ENCODE measurements at regions not wholly inside any gene's neighbourhood (a gene's known extent, or its start where the extent isn't known, plus 50 kb on each side); places are given as distances from the start of the nearest gene placed in this dataset.
"Not testable (repeated sequence)": the region's sequence is repeated elsewhere in the genome, so short reads cannot be mapped to it uniquely, and the experiment has no call there.

DNA sequence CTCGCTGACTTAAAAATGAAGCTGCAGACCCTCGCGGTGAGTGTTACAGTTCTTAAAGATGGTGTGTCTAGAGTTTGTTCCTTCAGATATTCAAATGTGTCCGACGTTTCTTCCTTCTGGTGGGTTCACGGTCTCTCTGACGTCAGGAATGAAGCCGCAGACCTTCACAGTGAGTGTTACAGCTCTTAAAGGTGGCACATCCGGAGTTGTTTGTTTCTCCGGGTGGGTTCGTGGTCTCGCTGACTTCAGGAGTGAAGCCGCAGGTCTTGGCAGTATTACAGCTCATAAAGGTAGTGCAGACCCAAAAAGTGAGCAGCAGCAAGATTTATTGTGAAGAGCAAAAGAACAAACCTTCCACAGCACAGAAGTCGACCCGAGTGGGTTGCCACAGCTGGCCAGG is 316.1 kb downstream of the SIPA1L2 start:
- TF ChIP-seq POLR2AphosphoS5, EP300 (IDR thresholded peaks at IDR 0.05): not testable (repeated sequence)
- TF ChIP-seq, protein P1, sequence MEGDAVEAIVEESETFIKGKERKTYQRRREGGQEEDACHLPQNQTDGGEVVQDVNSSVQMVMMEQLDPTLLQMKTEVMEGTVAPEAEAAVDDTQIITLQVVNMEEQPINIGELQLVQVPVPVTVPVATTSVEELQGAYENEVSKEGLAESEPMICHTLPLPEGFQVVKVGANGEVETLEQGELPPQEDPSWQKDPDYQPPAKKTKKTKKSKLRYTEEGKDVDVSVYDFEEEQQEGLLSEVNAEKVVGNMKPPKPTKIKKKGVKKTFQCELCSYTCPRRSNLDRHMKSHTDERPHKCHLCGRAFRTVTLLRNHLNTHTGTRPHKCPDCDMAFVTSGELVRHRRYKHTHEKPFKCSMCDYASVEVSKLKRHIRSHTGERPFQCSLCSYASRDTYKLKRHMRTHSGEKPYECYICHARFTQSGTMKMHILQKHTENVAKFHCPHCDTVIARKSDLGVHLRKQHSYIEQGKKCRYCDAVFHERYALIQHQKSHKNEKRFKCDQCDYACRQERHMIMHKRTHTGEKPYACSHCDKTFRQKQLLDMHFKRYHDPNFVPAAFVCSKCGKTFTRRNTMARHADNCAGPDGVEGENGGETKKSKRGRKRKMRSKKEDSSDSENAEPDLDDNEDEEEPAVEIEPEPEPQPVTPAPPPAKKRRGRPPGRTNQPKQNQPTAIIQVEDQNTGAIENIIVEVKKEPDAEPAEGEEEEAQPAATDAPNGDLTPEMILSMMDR (IDR thresholded peaks at IDR 0.05): not testable (repeated sequence)

All from gastroesophageal sphincter (tissue), 3 donors.